Loucy (cell line): ENCODE measurements at regions not wholly inside any gene's neighbourhood (a gene's known extent, or its start where the extent isn't known, plus 50 kb on each side); places are given as distances from the start of the nearest gene placed in this dataset.

Source experiments
- H2AFZ ChIP-seq: fragments of 200-600 bp; sonication (generic); 2 replicates; pipeline ENCODE4 v1.6.0; 2016; ENCODE audit warnings: antibody characterized with exemption, mild to moderate bottlenecking, low read length, moderate library complexity
- H3F3A ChIP-seq: fragments of 200-600 bp; 2 replicates; pipeline ENCODE4 v1.6.0; 2016; ENCODE audit warnings: antibody characterized with exemption, low read depth, mild to moderate bottlenecking
- H3K27me3 ChIP-seq: fragments of 200-600 bp; sonication (generic); 2 replicates; pipeline ENCODE4 v1.6.1; 2014; ENCODE audit warnings: low read length, mild to moderate bottlenecking; ENCODE audit not compliant: insufficient read depth, poor library complexity, severe bottlenecking
- H3K36me3 ChIP-seq: fragments of 200-600 bp; sonication (generic); 2 replicates; pipeline ENCODE4 v1.6.1; 2016; ENCODE audit warnings: low read length; ENCODE audit not compliant: insufficient read depth
- H3K4me1 ChIP-seq: fragments of 200-600 bp; sonication (generic); 2 replicates; pipeline ENCODE4 v1.5.1; 2014; ENCODE audit warnings: low read length, mild to moderate bottlenecking; ENCODE audit not compliant: insufficient read depth, poor library complexity, severe bottlenecking
- H3K4me2 ChIP-seq: fragments of 200-600 bp; sonication (generic); 2 replicates; pipeline ENCODE4 v1.6.0; 2014; ENCODE audit warnings: antibody characterized with exemption, low read length, low read depth, mild to moderate bottlenecking; ENCODE audit not compliant: poor library complexity, severe bottlenecking
- H3K4me3 ChIP-seq: fragments of 200-600 bp; sonication (generic); 2 replicates; pipeline ENCODE4 v1.5.1; 2014; ENCODE audit warnings: low read length, mild to moderate bottlenecking, mixed read lengths; ENCODE audit not compliant: poor library complexity, severe bottlenecking
- H3K79me2 ChIP-seq: fragments of 200-600 bp; sonication (generic); 2 replicates; pipeline ENCODE4 v1.6.1; 2014; ENCODE audit warnings: low read length; ENCODE audit not compliant: insufficient read depth
- H3K9ac ChIP-seq: fragments of 200-600 bp; sonication (generic); 2 replicates; pipeline ENCODE4 v1.6.0; 2014; ENCODE audit warnings: mild to moderate bottlenecking, low read depth, low read length, moderate library complexity; ENCODE audit not compliant: poor library complexity, severe bottlenecking
- H3K9me2 ChIP-seq: fragments of 200-600 bp; sonication (generic); replicated peaks from 2 replicates; pipeline ENCODE4 v1.6.1; 2016; ENCODE audit warnings: low read depth, low read length, mixed read lengths
- H3K9me3 ChIP-seq: fragments of 200-600 bp; sonication (generic); 2 replicates; pipeline ENCODE4 v1.6.1; 2014; ENCODE audit warnings: mild to moderate bottlenecking, antibody characterized with exemption, low read length, low read depth; ENCODE audit not compliant: insufficient read depth
- H4K20me1 ChIP-seq: fragments of 200-600 bp; sonication (generic); 2 replicates; pipeline ENCODE4 v1.6.0; 2014; ENCODE audit warnings: antibody characterized with exemption, low read length, mild to moderate bottlenecking; ENCODE audit not compliant: insufficient read depth, poor library complexity, severe bottlenecking
- EZH2phosphoT487 ChIP-seq: fragments of 200-600 bp; IDR thresholded peaks from 2 replicates; pipeline ENCODE4 v1.6.1; 2018; ENCODE audit warnings: antibody characterized with exemption, mild to moderate bottlenecking, moderate library complexity, borderline replicate concordance
- TF ChIP-seq, protein P1 (sequence below): fragments of 200-600 bp; sonication (generic); conservative IDR thresholded peaks from 2 replicates; pipeline ENCODE4 v1.5.1; 2014; ENCODE audit warnings: mild to moderate bottlenecking, antibody characterized with exemption, low read length

DNA sequence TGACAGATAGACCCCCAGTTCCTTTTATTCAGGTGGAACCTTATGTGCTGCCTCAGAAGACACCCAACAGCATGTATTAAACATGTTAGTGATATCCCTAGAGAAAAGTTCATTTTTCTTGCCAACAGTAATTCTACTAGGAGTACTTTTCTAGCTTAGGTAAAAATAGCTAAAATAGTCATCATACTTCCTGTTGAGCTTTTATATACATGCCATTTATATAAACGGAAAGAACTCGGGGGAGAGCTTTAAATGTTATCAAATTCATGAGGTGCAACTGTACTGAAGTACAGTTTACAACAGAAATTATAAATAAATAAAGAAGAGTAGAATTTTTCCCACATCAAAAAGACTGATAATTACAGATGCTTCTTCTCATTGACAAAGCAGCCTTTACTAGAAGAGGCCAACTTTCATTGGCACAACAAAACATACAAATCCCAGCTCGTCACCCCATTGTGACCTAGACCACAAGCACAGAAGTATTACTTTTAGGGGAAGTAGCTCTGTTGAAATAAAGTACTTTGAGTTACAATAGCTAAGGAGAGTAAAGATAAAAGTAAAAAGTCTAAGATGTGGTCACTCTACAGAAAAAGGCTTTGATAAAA is 59.1 kb upstream of the POU2AF2 start:
- Histone ChIP-seq H3K9me3 (no peaks in the 10 kb centered on the region; the same call in 1 of the 2 replicates), H3K79me2 (no peaks in the 10 kb centered on the region), H3K36me3 (no peaks in the 10 kb centered on the region), H3K27me3 (no peaks in the 10 kb centered on the region), H3K9ac (no peak overlapping the region), H3K9me2 (no peaks in the 10 kb centered on the region), H4K20me1 (no peaks in the 10 kb centered on the region), H3F3A (peaks cover 6% of the 10 kb centered on the region; the same call in 1 of the 2 replicates), H2AFZ (no peak overlapping the region), H3K4me1 (peaks cover 13% of the 10 kb centered on the region), H3K4me3 (peak overlapping the region; percentile 29), H3K4me2 (peak overlapping the region; percentile 64)
- TF ChIP-seq EZH2phosphoT487, result no peak
- TF ChIP-seq, protein P1, sequence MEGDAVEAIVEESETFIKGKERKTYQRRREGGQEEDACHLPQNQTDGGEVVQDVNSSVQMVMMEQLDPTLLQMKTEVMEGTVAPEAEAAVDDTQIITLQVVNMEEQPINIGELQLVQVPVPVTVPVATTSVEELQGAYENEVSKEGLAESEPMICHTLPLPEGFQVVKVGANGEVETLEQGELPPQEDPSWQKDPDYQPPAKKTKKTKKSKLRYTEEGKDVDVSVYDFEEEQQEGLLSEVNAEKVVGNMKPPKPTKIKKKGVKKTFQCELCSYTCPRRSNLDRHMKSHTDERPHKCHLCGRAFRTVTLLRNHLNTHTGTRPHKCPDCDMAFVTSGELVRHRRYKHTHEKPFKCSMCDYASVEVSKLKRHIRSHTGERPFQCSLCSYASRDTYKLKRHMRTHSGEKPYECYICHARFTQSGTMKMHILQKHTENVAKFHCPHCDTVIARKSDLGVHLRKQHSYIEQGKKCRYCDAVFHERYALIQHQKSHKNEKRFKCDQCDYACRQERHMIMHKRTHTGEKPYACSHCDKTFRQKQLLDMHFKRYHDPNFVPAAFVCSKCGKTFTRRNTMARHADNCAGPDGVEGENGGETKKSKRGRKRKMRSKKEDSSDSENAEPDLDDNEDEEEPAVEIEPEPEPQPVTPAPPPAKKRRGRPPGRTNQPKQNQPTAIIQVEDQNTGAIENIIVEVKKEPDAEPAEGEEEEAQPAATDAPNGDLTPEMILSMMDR, result no peak

DNA sequence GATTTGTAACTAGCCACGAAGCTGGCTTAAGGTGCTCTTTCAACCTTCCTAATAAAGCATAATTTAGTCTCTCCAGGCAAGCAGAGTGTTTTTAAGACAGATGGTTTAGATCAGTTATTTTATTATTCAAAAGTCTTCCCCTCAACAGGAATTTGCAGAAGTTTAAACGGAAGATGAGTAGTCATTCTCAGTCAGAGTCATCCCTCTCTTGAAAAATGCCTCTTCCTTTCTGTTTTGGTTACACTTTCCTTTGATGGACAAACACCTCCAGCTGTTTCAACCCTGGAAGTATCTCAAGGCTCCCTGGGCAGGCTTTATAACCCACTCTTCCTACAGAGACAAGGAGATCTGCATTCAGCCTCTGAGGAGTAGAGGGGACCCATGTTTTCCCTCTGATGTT is 60.3 kb upstream of the POU2AF2 start:
- H3K9me2 ChIP-seq, result no peaks in the 10 kb centered on the region
- H3K79me2 ChIP-seq, result no peaks in the 10 kb centered on the region
- H3K4me1 ChIP-seq, result peaks cover 13% of the 10 kb centered on the region
- H3K4me2 ChIP-seq, result no peak overlapping the region
- H4K20me1 ChIP-seq, result no peaks in the 10 kb centered on the region
- no peaks in the 10 kb centered on the region for H3K27me3 ChIP-seq
- peaks cover 6% of the 10 kb centered on the region; the same call in 1 of the 2 replicates for H3F3A ChIP-seq
- TF ChIP-seq, protein P1, result no peak
- no peak for TF ChIP-seq EZH2phosphoT487
- no peak overlapping the region for H3K9ac ChIP-seq
- no peak overlapping the region for H2AFZ ChIP-seq
- no peaks in the 10 kb centered on the region for H3K36me3 ChIP-seq
- no peaks in the 10 kb centered on the region; the same call in 1 of the 2 replicates for H3K9me3 ChIP-seq
- H3K4me3 ChIP-seq, result no peak overlapping the region

DNA sequence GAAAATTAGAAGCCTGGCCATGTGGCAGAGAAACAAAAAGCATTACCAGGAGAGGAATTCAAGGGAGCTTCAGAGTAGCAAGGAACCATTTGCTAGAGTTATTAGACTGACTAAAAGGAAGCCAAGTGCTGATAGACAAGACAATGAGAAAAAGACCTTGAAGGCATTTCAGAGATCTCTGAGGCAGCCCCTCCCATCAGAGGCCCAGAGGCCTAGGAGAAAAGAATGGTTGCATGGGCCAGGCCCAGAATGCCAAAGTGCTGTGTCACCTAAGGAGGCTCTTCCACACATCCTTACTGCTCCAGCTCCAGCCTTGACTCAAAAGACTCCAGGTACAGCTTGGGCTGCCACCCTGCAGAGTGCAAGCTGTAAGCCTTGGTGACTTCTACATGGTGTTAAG is 61.8 kb upstream of the POU2AF2 start:
- Histone ChIP-seq H3K36me3 (no peaks in the 10 kb centered on the region), H3K4me3 (no peak overlapping the region), H3K9me3 (no peaks in the 10 kb centered on the region; the same call in 1 of the 2 replicates), H3K4me2 (no peak overlapping the region), H2AFZ (no peak overlapping the region), H3F3A (peaks cover 6% of the 10 kb centered on the region; the same call in 1 of the 2 replicates), H3K9me2 (no peaks in the 10 kb centered on the region), H3K4me1 (peaks cover 13% of the 10 kb centered on the region), H4K20me1 (no peaks in the 10 kb centered on the region), H3K27me3 (no peaks in the 10 kb centered on the region), H3K9ac (no peak overlapping the region), H3K79me2 (no peaks in the 10 kb centered on the region)
- TF ChIP-seq EZH2phosphoT487, result no peak
- TF ChIP-seq, protein P1, result no peak
